PFSK-1 (cell line): ENCODE measurements at regions not wholly inside any gene's neighbourhood (a gene's known extent, or its start where the extent isn't known, plus 50 kb on each side); places are given as distances from the start of the nearest gene placed in this dataset.

Source experiments
- POLR2AphosphoS5 ChIP-seq: IDR thresholded peaks from 2 replicates; pipeline ENCODE4 v1.6.1; 2012; ENCODE audit warnings: low read depth, mild to moderate bottlenecking, control low read depth, low read length, moderate library complexity
- REST ChIP-seq, 2 experiments: IDR thresholded peaks; 2 replicates each; pipeline versions ENCODE4 v1.6.1 to v1.8.0; 2011 to 2012; ENCODE audit warnings: low read depth in 2 of 2, low read length in 2 of 2, control low read depth in 1 of 2, inconsistent platforms in 1 of 2, mild to moderate bottlenecking in 1 of 2, moderate library complexity in 1 of 2; ENCODE audit not compliant: insufficient read depth in 1 of 2
- SIN3A ChIP-seq: IDR thresholded peaks from 2 replicates; pipeline ENCODE4 v1.6.1; 2012; ENCODE audit warnings: mild to moderate bottlenecking, low read length, moderate library complexity, borderline replicate concordance; ENCODE audit not compliant: insufficient read depth
- TAF1 ChIP-seq: IDR thresholded peaks from 2 replicates; pipeline ENCODE4 v1.6.1; 2012; ENCODE audit warnings: low read length, control low read depth, borderline replicate concordance; ENCODE audit not compliant: insufficient read depth

GRCh38 chr2:234368861-234369261 lies 128.0 kb downstream of the ARL4C start:
- no peak for TF ChIP-seq TAF1
- TF ChIP-seq POLR2AphosphoS5, result no peak
- no peak for TF ChIP-seq REST (IDR thresholded peaks at IDR 0.05; ENCODE audit: insufficient read depth in 1 of 2, low read depth in 2 of 2, low read length in 2 of 2)
- no peak for TF ChIP-seq SIN3A
